ENCODE measurements at regions not wholly inside any gene's neighbourhood (a gene's known extent, or its start where the extent isn't known, plus 50 kb on each side); places are given as distances from the start of the nearest gene placed in this dataset.

- TF ChIP-seq CTCF (IDR thresholded peaks at IDR 0.05) (no peak), POLR2A (IDR thresholded peaks at IDR 0.05) (no peak)
Measured at GRCh38 chr4:20445933-20446723, 194.4 kb downstream of the SLIT2 start.
